WI38 (cell line): ENCODE measurements at regions not wholly inside any gene's neighbourhood (a gene's known extent, or its start where the extent isn't known, plus 50 kb on each side); places are given as distances from the start of the nearest gene placed in this dataset.
"Not testable (repeated sequence)": the region's sequence is repeated elsewhere in the genome, so short reads cannot be mapped to it uniquely, and the experiment has no call there.

Experiments used
- H3K4me3 ChIP-seq: 2 replicates; pipeline ENCODE4 v1.5.1; 2011; ENCODE audit warnings: low read depth, mild to moderate bottlenecking, control low read depth, low read length
- TF ChIP-seq, protein P1 (sequence below): IDR thresholded peaks from 2 replicates; pipeline ENCODE4 v1.5.1; 2012; ENCODE audit warnings: low read depth, mild to moderate bottlenecking, control low read depth, low read length

DNA sequence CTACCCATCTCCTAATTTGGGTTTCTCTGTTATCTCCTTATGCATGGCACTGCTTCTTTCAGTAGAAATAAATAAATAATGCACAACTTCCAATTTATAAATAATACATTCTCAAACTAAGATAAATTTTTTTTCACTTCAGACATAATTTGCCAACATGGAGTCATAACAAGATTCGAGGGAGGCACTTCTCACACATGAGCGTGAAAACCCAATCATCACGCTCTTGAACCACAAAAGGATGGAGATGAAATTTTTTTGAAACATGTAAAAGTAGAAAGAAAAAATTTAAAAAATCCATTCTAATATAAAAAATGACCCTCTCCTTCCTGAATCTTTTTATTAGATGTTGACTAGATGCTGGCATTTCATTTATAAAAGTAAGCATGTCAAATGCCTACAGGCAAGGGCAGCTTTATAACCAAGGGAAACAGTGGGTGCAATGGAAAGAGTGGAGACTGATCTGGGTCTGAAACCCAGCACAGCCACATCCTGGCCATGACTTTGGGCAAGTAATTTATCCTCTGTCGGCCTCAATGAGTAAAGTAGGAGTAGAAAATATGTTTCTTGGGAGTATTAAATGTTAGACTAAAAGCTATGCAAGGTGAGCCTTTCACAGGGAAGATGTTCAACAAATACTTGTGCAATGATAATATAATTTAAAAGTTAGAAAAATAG is 185.0 kb downstream of the STK31 start:
- H3K4me3 ChIP-seq: no peak overlapping the region
- TF ChIP-seq, protein P1, sequence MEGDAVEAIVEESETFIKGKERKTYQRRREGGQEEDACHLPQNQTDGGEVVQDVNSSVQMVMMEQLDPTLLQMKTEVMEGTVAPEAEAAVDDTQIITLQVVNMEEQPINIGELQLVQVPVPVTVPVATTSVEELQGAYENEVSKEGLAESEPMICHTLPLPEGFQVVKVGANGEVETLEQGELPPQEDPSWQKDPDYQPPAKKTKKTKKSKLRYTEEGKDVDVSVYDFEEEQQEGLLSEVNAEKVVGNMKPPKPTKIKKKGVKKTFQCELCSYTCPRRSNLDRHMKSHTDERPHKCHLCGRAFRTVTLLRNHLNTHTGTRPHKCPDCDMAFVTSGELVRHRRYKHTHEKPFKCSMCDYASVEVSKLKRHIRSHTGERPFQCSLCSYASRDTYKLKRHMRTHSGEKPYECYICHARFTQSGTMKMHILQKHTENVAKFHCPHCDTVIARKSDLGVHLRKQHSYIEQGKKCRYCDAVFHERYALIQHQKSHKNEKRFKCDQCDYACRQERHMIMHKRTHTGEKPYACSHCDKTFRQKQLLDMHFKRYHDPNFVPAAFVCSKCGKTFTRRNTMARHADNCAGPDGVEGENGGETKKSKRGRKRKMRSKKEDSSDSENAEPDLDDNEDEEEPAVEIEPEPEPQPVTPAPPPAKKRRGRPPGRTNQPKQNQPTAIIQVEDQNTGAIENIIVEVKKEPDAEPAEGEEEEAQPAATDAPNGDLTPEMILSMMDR: no peak

DNA sequence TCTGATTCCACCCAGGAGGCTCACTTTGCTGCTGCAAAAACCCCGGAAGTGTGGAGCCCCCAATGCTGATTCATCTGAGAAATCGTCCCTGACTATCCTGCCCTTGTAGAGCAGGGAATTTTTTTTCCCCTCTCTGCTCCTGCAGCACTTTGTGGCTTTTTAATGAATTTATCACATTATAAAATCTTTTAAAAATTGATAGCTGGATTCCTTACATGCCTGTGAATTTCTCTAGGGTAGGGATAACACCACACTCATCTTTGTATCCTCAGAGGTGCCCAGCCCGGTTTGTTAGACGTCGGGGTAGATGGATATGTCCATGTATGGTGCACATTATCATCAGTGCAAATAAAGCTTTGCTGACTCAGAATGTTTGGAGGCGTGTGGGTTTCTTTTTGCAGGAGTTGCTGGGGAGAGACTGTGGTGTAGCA is 185.7 kb downstream of the STK31 start:
- no peak overlapping the region for H3K4me3 ChIP-seq
- TF ChIP-seq, protein P1: no peak

DNA sequence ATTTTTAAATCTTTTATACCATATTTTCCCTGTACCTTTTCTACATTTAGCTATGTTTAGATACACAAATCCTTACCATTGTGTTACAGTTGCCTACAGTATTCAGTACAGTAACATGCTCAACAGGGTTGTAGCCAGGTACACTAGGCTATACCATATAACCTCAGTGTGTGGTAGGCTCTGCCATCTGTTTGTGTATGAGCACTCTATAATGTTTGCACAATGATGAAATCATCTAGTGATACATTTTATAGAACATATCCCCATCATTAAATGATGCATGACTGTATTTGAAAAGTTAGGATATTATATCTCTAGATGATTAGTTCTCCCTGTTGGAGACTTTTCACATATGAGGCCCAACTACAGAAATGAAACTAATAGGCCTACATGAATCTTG is 188.6 kb downstream of the STK31 start:
- TF ChIP-seq, protein P1: no peak
- H3K4me3 ChIP-seq: no peak overlapping the region

DNA sequence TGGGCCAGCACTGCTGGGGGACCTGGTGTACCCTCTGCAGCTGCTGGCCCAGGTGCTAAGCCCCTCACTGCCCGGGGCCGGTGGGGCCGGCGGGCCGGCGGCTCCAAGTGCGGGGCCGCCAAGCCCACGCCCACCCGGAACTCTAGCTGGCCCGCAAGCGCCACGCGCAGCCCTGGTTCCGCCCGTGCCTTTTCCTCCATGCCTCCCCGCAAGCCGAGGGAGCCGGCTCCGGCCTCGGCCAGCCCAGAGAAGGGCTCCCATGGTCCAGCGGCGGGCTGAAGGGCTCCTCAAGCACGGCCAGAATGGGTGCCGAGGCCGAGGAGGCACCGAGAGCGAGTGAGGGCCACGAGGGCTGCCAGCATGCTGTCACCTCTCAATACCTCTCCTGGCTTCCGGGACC is 194.9 kb downstream of the STK31 start:
- H3K4me3 ChIP-seq: not testable (repeated sequence)

DNA sequence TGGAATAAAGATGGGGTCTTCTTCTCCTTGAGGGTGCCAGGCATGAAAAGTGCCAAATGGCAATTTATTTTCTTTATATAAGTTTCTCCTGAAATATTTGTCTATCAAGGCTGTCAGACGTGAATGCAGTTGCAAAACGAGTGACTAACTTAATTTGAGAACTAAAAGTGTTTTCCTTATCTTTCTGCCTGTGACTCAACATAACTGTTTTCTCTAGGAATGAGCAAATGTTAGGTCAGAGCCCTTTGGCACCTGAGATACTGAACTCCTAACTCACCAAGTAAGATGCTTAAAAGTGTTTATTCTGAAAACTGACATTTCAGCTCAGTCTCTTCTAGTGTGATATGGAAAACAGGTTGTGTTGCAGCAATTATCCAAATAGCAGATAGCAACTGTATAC is 197.0 kb downstream of the STK31 start:
- no peak overlapping the region for H3K4me3 ChIP-seq
- TF ChIP-seq, protein P1: no peak

DNA sequence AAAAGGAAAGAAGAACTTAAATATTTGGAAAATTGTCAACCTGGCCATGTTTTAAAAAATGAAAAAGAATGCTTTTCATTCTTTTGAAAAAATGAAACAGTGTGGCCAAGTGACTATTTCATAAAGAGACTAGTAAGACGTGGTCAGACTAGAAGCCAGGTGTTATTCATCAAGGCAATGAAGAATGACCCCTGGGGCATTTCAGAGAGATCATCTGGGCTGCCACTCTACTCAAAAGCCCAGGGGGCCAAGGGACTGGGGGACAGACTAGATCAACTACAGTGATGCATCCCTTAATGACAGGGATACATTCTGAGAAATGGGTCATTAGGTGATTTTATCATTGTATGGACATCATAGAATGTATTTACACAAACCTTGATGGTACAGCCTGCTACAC is 199.4 kb downstream of the STK31 start:
- no peak overlapping the region for H3K4me3 ChIP-seq
- TF ChIP-seq, protein P1: no peak

DNA sequence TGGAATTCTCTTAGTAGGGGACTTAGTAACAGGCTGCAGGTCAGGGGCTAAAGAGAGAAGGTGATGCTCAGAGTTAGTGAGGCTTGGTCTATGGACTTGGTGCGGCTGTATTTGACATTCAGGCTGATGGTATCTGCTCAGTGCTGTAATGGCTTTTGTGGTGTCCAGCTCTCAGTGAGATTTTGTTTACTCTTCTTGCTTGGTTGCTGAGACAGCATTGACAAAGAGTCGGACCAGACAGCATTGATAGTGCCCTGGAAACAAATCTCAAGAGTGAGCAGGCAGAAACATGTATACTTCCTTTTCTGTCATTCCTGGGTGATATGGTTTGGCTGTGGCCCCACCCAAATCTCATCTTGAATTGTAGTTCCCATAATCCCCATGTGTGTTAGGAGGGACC is 202.0 kb downstream of the STK31 start:
- no peak overlapping the region for H3K4me3 ChIP-seq
- TF ChIP-seq, protein P1: no peak

DNA sequence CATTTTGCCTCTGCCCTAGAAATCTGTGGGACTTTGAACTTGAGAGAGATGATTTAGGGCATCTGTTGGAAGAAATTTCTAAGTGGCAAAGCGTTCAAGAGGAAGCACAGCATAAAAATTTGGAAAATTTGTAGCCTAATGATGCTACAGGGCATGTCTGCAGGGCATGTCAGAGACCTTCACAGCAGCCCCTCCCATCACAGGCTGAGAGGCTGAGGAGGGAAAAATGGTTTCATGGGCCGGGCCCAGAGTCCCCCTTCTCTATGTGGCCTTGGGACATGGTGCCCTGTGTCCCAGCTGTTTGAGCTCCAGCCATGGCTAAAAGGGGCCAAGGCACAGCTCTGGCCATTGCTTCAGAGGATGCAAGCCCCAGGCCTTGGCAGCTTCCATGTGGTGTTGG is 203.0 kb downstream of the STK31 start:
- H3K4me3 ChIP-seq: no peak overlapping the region
- TF ChIP-seq, protein P1: no peak
